ENCODE measurements at regions not wholly inside any gene's neighbourhood (a gene's known extent, or its start where the extent isn't known, plus 50 kb on each side); places are given as distances from the start of the nearest gene placed in this dataset.
A peak's percentile ranks its signal among the peaks of the same experiment; 100 is the strongest.

DNA sequence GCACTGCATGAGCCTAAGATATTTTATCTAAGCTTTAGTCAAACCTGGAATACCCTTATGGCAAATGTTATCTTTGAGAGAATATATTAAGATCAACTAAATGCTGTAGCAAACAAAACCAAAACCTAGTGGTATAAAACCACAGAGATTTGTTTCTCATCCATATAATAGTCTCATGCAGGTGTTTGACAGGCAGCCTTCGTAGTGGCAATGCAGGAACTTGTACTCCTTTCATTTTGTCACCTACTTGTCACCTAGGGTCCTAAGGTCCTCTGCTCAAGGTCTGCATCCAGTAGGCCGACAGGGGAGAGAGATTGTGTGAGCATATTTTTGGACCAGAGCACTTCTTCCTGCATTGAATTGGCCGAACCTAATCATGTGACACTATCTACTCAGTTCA is 352.6 kb downstream of the GPR37 start:
- DNase-seq, result no peak

DNA sequence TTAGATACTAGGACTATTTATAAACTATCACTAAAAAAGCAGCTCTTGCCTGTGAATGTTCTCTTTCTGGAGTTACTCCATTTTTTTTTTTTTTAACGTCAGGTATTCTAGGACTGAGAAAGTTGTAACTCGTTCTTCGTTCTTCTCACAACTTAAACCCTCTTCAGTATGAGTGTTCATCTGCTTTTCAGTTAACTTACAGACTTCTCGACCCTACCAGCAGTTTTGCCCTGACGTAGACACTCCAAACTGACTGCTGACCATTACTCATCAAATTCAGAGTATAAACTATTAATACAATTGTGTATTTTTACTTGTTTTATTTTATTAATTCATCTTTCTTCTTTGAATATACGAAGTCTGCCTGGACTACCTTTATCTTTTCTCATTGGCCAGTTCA is 353.1 kb downstream of the GPR37 start:
- DNase-seq, result no peak

DNA sequence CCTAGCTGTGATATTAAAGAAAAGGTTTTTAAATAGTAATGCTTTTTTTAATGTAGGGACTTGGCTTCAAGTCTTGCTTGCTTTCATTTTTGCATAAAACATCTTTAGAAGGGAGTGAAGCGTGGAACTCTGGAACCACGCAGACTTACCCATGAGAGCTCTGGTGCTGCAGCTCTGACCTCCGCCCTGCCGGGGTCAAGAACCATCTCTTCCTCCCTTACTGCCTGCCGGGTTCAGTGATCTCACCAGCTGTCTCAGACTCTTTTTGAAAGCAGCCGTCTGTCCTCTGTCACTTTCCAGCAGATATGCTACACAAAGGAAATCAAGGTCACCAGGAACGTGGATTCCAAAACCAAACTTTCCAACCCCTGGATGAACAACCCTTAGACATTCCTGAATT is 353.8 kb downstream of the GPR37 start:
- no peak for DNase-seq

DNA sequence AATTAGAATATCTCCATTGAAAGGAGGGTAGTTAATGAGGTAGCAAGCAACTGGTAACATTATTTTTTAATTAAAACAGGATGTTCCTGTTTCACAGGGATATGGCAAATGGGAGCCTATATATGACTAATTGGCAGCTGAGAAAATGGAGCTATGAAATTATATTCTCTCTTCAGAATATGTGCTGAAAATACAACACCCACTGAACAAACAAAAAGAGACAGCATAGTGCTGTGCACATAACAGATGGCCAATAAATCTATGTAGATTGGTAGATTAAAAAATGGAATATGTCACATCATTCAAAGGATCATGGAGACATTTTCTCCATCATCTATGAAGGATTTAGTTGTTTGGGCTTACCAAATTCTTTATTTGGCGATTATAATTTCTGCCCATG is 362.0 kb downstream of the GPR37 start:
- no peak for DNase-seq

DNA sequence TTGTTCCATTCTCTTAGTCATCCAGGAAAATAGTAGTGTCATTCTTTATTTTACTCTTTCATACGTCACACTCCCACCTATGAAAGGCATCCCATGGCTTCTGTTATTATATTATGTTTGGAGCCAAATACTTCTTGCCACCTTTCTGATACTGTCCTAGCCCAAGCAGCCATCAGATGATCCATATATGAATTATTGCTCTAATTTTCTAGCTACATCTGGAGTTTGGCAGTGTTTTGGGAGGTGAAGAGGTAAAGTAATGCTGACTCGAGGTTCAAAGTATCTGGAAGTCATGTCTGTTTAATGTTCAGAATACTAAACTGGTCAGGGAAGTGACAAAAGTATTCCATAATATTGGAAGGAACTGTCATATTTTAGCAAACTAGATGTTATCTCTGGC is 362.5 kb downstream of the GPR37 start:
- DNase-seq, result no peak

DNA sequence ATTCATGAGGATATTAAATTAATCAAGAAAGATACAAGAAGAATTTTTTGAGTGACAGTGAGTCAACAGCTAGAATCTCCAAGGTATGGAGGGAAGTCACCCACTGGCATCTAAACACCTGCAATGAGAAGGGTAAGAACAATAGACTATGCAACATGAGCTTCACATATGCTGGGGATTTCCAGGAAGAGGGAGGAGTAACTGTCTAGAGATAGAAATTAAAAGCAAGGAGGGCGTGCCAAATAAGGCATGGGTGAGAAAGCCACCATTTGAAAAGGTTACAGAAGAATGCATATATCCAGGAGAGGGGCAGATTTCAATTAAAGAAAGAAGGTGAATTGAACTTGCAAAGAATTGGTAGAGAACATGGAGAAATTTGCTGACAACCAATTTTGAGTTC is 365.7 kb downstream of the GPR37 start:
- no peak for DNase-seq

DNA sequence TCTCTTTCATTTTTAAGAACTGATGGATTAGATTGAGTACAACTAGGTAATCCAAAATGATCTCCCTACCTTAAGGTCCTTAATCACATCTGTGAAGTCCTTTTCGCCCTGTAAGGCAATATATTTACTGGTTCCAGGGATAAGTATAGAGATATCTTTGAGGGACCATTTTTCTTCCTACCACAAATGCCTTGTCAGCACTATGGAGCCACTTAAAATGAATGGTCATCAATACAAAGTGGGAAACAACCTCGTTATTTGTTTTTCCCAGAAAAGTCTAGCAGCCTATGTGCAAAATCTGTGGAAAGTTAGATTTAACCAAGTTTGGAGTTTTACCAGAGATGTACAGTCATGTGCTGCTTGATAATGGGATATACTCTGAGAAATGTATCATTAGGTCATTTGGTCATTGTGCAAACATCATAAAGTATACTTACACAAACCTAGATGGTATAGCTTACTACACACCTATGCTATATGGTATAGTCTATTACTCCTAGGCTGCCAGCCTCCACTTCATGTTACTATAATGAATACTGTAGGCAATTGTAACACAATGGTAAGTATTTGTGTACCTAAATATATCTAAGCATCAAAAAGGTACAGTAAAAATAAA is 366.2 kb upstream of the TMEM229A start:
- DNase-seq, result no peak

DNA sequence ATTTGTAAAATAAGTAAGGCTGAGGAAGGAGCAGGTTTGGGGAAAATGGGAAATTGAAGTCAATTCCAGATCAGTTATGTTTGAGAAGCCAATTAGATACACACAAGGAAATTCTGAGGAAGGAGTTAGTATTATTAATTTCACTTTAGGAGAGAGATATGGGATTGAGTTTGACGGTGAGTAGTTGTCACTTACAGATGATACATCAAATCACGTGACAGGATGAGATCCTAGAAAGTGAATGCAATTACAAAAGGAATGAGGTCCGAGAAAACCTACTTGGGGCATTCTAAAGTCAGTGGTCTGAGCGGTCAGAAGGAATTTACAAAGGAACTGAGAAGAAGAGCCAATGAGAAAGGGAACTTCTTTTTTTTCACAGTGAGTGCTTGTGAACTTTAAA is 364.3 kb upstream of the TMEM229A start:
- DNase-seq, result no peak

DNA sequence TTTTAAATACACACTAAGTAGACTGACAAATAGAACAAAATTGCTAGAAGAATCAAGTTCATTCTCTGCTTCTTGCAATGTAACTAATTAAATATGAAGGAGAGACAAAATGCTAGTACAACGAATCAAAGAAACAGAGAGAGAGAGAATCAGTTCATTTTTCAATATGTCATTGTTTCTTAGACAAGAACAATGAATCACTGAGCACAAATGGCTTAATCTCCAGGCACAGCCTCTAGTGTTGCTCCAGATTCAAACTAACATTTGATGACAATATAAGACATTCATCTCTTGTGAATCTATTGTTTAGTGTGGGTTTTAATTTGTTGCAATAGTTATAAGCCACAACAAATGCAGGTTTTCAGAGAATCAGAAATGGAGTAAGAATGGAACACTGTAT is 357.4 kb upstream of the TMEM229A start:
- DNase-seq, result no peak

DNA sequence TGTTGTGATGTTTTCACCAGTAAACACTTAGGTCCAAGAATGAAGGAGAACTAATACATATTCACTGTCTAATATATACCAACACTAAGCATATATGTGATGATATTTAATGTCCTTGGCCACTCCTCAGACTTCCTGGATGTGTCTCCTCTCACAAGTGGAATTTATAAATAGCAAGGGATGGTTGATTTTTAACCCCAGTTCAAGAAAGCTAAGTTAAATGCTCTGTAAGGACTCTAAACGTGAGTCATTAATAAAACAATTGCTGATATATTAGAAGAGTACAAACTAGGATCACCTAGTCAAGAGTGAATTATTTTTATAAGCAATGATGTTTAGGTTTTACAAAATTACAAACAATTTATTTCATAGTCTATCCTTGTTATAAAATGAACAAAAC is 355.9 kb upstream of the TMEM229A start:
- no peak for DNase-seq

DNA sequence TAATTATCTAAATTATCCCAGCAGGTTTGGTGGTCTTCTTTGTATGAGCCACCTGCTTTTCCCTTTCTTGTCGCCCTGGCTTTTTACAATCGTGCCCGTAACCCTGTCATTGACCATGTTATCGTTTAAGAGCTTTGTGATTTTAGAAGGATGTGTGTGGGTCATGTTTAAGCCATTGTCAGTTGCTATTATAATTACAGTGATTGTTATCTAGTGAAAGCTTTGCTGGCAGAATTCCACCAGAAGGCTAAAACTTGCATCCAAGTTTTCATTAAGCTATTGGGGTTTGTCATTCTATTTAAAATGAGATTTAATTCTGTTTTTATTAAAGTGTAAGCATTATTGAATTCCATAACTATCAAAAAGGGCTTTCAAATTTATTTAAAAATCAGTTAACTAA is 354.2 kb upstream of the TMEM229A start:
- no peak for DNase-seq

DNA sequence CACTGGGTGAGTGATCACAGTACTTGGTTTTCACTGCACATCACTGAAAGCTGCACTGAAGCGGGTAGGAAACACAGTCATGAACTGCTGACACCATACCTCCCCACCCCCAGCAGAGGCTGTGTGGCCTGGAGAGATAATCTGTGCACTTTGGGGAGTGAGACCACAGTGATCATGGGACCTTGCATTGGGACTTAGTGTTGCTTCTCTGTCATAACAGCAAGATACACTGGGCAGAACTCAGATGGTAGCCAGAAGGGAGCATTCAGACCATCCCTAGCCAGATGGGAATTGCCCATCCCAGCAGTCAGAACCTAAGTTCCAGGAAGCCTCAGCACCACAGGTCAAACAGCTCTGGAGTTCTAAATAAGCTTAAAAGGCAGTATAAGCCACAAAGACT is 346.4 kb upstream of the TMEM229A start:
- no peak for DNase-seq

DNA sequence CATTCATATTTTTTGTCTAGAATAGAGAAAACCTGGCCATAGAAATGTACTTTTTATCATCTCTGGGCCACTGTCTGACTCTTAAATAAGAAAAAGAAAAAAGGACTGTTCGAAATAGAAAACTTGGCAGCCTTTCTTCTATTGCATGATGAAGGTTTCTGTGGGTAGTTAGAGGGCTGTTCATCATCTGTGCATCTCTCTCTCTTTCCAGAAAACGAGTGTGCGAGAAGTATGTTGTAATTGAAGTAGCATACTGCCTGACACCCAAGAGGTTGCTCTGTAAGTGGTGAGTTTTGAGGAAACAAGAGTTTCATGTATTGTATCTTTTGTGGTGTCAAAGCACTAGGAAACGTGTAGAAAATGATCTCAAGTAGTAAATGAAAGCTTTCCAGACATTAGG is 343.2 kb upstream of the TMEM229A start:
- no peak for DNase-seq

DNA sequence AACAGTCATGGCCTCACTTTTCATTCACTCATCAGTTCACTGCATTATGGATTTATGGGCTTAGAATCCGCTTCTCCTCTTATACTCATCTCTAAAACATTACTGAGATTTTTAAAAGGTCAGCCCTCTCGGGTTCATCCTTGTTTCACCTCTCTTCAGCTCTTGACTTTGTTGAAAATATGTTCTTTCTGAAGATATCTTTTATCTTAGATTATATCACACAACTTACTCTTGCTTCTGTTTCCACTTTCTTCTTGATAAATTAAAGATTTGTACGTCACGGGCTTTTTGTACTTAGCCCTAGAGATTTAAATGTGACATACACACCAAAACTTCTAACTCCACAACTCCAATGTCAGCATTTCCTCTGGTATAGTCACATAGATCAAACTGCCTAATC is 342.5 kb upstream of the TMEM229A start:
- no peak for DNase-seq

DNA sequence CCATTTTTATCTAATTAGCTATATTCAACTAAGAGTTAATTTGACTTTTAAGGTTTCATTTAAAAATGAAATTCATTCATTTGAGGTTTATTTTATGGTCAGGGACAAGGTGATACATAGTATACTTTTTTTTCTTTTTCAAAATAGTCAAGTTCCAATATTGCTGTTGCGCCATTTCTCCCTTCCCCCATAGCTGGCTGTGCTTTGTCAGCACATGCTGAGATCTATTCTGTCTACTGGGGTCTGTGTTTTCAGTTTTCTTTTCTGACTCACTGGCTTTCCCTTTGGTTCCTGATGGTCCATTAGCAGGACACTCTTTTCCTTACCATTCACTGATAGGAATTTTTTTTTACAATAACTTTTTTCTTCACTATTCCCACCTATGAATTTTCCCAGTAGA is 336.4 kb upstream of the TMEM229A start:
- DNase-seq, result no peak

DNA sequence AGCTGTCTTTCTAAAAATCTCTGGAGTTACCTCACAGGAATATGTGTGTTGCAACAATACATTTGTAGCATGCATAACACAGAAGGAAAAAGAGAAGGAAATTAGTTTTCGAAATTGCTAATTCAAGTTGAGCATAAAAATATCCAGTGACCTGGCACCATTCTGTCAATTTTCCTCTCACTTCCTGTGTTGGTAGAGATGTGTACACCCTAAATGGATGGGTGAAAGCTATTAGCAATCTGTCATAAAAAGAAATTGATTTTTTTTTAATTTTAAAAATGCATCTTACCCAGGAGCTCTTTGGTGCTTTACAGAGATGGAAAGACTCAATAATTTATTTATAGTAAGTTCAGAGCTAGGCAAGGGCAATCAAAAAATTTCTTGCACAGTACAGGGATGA is 333.3 kb upstream of the TMEM229A start:
- no peak for DNase-seq

DNA sequence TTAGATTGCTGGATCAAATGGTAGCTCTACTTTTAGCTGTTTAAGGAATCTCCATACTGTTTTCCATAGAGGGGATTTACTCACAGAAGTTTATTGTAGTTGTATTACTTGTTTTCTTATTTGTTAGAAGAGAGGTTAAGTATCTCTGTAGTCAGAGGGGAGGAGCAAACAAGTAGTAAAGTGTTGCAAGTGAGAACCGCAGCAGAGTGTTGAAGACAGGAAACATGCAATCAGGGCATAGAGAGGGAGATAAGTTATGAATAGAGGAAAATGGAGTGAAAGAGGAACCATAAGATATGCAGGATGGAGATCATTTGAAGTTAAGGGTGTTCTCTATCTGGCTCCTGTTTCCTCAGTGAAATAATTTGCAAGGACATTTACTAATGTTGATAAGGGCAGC is 331.4 kb upstream of the TMEM229A start:
- DNase-seq, result no peak

DNA sequence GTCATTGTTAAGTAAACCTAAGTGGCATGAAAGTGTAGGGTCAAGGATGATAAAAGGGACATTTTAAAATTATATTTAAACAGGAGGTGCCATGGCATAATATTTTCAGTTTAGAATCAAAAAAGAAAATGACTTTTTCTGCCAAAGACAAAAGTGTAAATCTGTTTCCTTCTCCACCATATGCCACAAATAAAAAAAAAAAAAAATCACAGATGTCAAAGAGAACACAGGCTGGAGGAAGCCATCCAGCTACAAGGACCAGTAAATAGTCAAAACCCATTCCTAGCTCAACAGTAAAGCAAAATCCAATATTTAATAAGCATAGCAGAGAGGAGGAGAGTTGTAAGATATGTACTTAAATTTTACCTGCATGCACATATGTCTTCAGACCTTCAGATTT is 321.3 kb upstream of the TMEM229A start:
- DNase-seq, result no peak

DNA sequence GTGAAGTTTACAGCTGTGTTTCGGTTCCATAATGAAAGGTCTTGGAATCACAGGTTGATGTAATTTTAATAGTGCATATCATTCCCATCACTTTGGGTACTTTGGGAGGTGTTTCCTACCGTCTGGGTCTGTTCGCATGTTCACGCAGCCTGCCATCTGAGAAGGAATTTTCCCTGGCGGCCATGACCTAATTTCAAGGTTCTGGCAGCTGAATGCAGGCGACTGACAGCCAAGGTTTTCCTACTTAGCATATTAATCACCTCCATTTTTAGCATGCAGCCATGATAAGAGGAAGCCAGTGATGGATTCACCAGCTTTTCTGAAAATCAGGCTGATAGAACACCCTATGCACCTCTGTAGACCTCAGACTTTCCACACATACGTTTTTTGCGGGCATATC is 319.1 kb upstream of the TMEM229A start:
- no peak for DNase-seq

DNA sequence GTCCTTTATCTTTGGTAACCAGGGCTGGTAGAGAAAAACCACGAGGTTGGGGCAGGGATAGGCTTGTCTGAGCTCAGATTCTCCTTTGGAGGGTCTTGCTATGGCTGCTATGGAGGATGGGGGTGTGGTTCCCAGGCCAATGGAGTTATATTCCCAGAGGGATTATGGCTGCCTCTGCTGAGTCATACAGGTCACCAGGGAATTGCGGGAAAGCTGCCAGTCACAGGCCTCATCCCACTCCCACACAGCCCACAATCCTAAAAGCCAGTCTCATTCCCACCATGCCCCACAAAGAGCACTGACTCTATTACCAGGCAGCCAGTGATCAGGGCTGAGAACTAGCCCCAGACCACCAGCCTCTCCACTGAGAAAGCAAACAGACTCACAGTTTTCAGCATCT is 316.6 kb upstream of the TMEM229A start:
- DNase-seq, result peak; percentile 1

DNA sequence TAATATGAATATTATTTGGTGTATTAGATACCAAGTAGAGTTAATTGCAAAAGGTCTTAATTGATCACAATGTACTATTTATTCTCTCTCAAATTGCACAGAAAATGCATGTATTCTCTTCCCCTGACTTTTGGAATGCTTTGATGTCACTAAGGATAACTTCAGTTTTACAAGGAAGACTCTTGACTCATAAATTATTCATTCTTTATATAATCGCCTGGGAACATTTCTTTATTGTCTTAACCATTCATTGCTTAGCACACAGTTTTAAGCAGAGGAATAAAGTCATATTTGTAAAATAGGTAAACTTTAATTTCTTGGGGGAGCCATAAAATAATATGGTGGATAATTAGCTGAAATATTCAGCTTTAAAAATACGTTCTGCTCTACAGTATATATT is 306.0 kb upstream of the TMEM229A start:
- peak; percentile 1 for DNase-seq

DNA sequence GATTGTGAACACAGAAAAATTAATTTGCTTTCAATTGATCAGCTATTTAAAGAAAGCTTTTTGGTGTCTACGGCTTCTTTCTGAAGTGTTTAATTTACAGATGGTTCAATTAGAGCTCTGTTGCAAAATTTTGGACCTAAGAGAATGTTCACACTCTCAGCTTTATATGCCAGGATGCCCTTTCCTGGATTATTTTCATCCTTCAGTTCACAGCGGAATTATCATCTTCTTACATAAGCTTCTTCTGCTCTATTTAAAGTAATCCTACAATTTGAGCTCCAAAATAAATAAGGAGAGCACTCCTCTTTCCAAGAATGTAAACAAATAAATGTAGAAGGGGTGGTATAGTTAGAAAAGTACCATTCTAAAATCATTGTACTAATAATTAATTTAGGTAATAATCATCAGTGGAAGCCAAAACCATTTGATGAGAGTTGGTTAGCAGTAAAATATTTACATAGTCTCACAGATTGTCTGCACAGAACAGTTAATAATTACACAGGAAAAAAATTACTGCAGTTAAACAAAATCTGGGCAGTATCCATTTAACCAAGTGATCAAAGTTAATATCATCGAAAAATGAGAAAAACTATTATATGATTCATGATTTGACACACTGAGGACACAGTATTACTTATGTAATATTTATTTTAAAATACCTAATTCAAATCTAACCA is 298.0 kb upstream of the TMEM229A start:
- DNase-seq, result no peak

DNA sequence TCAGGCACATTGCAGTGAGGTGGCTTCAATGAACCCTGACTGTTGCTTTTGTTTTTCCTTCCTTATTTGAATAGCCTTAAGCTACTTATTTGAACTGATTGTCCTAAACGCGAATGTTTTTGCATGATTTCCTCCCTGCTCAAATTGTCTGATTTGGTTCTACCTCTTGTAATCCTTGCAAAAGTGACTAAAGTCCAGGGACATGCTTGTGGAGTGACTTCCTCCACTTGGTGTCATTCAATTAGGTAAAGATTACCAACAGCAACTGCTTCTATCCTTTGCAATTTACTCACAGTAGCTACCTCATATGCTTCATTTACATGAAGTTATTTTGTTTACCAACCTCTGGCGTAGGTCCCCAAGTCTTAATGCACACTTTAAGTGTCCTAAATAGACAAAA is 295.9 kb upstream of the TMEM229A start:
- no peak for DNase-seq

DNA sequence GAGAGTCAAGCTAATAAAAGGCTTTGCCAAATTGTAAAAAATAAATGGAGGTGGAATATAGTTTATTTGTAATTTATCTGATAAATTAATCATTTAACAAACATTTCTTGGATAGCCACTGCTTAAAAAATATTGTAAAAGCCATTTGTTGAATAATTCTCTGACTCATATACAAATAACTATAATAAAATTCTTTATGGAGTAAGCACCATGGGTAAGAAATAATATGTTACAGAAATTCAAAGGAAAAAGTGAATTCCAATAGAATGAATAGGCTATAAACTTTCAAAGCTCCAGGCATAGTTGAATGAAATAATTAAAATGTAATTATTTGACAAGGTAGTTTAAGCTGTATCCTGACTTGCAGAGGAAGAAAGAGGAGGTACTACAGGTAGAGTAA is 291.4 kb upstream of the TMEM229A start:
- DNase-seq, result no peak

DNA sequence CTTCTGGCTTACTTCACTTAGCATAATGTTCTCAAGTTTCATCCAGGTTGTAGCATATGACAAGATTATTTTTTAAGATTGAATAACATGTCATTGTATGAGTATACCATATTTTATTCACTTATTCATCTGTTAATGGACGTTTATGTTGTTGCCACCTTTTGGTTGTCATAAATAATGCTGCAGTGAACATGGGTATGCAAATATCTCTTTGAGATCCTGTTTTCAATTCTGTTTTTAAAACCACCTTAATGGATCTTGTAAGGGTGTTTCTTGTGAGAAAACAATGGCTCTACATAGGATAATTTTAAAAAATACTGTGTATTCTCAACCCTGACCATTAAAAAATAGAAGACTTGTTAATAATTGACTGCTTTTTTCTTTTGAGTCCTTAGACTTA is 290.7 kb upstream of the TMEM229A start:
- no peak for DNase-seq

All from EL (cell line).